CD4-positive, alpha-beta T cell (primary cell): ENCODE measurements at regions not wholly inside any gene's neighbourhood (a gene's known extent, or its start where the extent isn't known, plus 50 kb on each side); places are given as distances from the start of the nearest gene placed in this dataset.

ENCODE experiments used
- ATAC-seq: fragments of 200-7000 bp; cut with Tn5 transposase; one replicate; pipeline ENCODE4 v1.10.0; 2022; ENCODE audit warnings: mild to moderate bottlenecking; ENCODE audit not compliant: poor library complexity
- CTCF ChIA-PET: fragments of 350-600 bp; sonication (Branson Sonifier 250); formaldehyde crosslinking; loops from one replicate; lab custom pipeline; 2021; ENCODE audit warnings: antibody characterized with exemption, inconsistent platforms; lab: Charles Lee
- POLR2A ChIA-PET: fragments of 350-600 bp; sonication (Branson Sonifier 250); formaldehyde crosslinking; loops from one replicate; lab custom pipeline; 2021; ENCODE audit warnings: antibody characterized with exemption, inconsistent platforms; lab: Charles Lee
- DNase-seq, 14 experiments: peaks; one replicate each; pipeline ENCODE4 v3.0.0-alpha.2; 2013 to 2020; ENCODE audit warnings: mixed read lengths in 2 of 14
- H3K27ac ChIP-seq, 2 donors: one replicate each; pipeline versions ENCODE4 v1.5.1 to v1.7.0; 2013; ENCODE audit warnings: low read length in 2 of 2, low read depth in 1 of 2, mild to moderate bottlenecking in 1 of 2
- H3K27me3 ChIP-seq, 2 experiments: 1 replicate in 1 of 2; 2 replicates in 1 of 2; pipeline versions ENCODE4 v1.6.1 to v1.7.0; 2013; ENCODE audit warnings: low read length in 2 of 2, control low read depth in 1 of 2, mild to moderate bottlenecking in 1 of 2, moderate library complexity in 1 of 2; ENCODE audit not compliant: insufficient read depth in 2 of 2, control insufficient read depth in 1 of 2
- H3K36me3 ChIP-seq: one replicate; pipeline ENCODE4 v1.6.1; 2013; ENCODE audit warnings: low read length, control low read depth; ENCODE audit not compliant: insufficient read depth
- H3K4me1 ChIP-seq: one replicate; pipeline ENCODE4 v1.6.1; 2013; ENCODE audit warnings: low read length, control low read depth; ENCODE audit not compliant: insufficient read depth
- H3K4me3 ChIP-seq: one replicate; pipeline ENCODE4 v1.5.1; 2013; ENCODE audit warnings: mild to moderate bottlenecking, low read length, moderate library complexity
- H3K9me3 ChIP-seq, 2 experiments: 1 replicate in 1 of 2; 2 replicates in 1 of 2; pipeline versions ENCODE4 v1.6.1 to v1.7.0; 2013; ENCODE audit warnings: low read length in 2 of 2, mild to moderate bottlenecking in 2 of 2, control low read depth in 1 of 2, moderate library complexity in 1 of 2; ENCODE audit not compliant: control insufficient read depth in 1 of 2, insufficient read depth in 1 of 2
- H3K27ac Mint-ChIP-seq: one replicate; pipeline ENCODE4 v1.8.0; 2020; ENCODE audit warnings: mixed read lengths
- H3K27me3 Mint-ChIP-seq: one replicate; pipeline ENCODE4 v1.8.0; 2021; ENCODE audit warnings: mixed read lengths
- H3K36me3 Mint-ChIP-seq: one replicate; pipeline ENCODE4 v1.8.0; 2021; ENCODE audit warnings: low read depth, mixed read lengths
- H3K4me1 Mint-ChIP-seq: one replicate; pipeline ENCODE4 v1.8.0; 2021; ENCODE audit warnings: low read depth, mixed read lengths
- H3K4me3 Mint-ChIP-seq: one replicate; pipeline ENCODE4 v1.8.0; 2020; ENCODE audit warnings: mild to moderate bottlenecking, mixed read lengths
- H3K9me3 Mint-ChIP-seq: one replicate; pipeline ENCODE4 v1.8.0; 2020; ENCODE audit warnings: mixed read lengths
- intact Hi-C, 2 experiments: fragments of 100-400 bp; cut with DNase I in 1 of 2; cut with micrococcal nuclease in 1 of 2; formaldehyde crosslinking; loops; one replicate each; pipeline versions ENCODE4 v1.15.1 to v1.9.0; 2023 to 2025; cut with DNase I, micrococcal nuclease
- TF ChIP-seq, protein P1 (sequence below): fragments of 200-600 bp; IDR thresholded peaks from one replicate; pipeline ENCODE4 v1.8.0; 2022; ENCODE audit warnings: antibody characterized with exemption, mild to moderate bottlenecking

DNA sequence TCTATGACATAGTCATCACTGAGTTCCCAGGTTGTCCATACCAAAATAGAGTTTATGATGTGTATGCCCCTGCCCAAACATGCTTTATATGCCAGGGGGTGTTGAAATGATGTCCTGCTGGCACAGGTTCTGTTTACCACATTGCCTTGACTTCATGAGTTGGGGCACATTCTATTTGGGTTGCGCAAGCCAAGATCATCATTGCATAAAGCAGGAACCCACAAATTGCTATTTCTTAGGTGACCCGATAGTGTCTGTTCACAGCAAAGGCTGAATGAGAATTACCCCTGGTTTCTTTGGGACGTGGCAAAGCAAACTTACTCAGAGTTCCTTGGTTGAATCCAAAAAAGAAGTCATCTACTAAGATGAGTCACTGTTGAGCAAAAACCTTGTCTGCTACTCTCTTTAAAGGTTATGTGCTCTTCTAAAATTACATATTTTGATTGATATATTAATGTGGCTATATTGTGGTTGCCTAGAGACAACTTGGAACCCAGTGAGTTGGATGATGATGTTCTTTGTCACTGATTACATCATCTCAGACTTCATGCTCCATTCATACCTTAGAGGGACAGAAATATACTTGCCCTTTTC lies 912.6 kb upstream of the SOX9 start:
- ATAC-seq (no peak), DNase-seq (no peak)
- Mint-ChIP-seq H3K9me3 (peaks cover 11% of the 10 kb centered on the region), H3K27ac (no peak overlapping the region), H3K27me3 (no peaks in the 10 kb centered on the region), H3K4me1 (no peaks in the 10 kb centered on the region), H3K4me3 (no peak overlapping the region), H3K36me3 (no peaks in the 10 kb centered on the region)
- H3K9me3 ChIP-seq: peaks cover 0 to 4% of the 10 kb centered on the region in 2 experiments
- H3K4me1 ChIP-seq: no peaks in the 10 kb centered on the region
- no peak overlapping the region for H3K27ac ChIP-seq
- TF ChIP-seq, protein P1, sequence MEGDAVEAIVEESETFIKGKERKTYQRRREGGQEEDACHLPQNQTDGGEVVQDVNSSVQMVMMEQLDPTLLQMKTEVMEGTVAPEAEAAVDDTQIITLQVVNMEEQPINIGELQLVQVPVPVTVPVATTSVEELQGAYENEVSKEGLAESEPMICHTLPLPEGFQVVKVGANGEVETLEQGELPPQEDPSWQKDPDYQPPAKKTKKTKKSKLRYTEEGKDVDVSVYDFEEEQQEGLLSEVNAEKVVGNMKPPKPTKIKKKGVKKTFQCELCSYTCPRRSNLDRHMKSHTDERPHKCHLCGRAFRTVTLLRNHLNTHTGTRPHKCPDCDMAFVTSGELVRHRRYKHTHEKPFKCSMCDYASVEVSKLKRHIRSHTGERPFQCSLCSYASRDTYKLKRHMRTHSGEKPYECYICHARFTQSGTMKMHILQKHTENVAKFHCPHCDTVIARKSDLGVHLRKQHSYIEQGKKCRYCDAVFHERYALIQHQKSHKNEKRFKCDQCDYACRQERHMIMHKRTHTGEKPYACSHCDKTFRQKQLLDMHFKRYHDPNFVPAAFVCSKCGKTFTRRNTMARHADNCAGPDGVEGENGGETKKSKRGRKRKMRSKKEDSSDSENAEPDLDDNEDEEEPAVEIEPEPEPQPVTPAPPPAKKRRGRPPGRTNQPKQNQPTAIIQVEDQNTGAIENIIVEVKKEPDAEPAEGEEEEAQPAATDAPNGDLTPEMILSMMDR: no peak
- ChIA-PET POLR2A (no interaction called here), CTCF (no interaction called here)
- H3K36me3 ChIP-seq: no peaks in the 10 kb centered on the region
- no peak overlapping the region for H3K4me3 ChIP-seq
- intact Hi-C loops: no loop called here
- no peaks in the 10 kb centered on the region for H3K27me3 ChIP-seq

DNA sequence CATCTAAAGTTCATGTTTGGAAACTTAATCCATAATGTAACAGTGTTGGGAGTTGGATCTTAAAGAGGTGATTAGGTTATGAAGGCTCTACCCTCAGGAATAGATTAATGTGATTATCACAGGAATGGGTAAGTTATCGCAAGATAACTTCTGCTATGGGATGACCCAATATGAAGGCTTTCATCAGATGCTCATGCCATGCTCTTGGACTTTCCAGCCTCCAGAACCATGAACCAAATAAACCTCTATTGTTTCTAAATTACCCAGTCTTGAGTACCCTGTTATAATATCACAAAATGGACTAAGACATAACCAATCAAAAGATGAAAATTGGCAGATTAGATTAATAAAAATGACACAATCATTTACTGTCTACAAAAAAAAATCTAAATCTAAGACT lies 906.9 kb upstream of the SOX9 start:
- Histone ChIP-seq H3K4me3 (no peak overlapping the region), H3K27ac (no peak overlapping the region), H3K9me3 (peaks cover 4% of the 10 kb centered on the region in 2 experiments), H3K4me1 (no peaks in the 10 kb centered on the region), H3K27me3 (no peaks in the 10 kb centered on the region), H3K36me3 (no peaks in the 10 kb centered on the region)
- Mint-ChIP-seq H3K4me3 (no peak overlapping the region), H3K9me3 (peaks cover 11% of the 10 kb centered on the region), H3K36me3 (no peaks in the 10 kb centered on the region), H3K27ac (no peak overlapping the region), H3K27me3 (no peaks in the 10 kb centered on the region), H3K4me1 (no peaks in the 10 kb centered on the region)
- ATAC-seq (no peak), DNase-seq (no peak)
- ChIA-PET POLR2A (no interaction called here), CTCF (no interaction called here)
- TF ChIP-seq, protein P1: no peak
- intact Hi-C loops: no loop called here

DNA sequence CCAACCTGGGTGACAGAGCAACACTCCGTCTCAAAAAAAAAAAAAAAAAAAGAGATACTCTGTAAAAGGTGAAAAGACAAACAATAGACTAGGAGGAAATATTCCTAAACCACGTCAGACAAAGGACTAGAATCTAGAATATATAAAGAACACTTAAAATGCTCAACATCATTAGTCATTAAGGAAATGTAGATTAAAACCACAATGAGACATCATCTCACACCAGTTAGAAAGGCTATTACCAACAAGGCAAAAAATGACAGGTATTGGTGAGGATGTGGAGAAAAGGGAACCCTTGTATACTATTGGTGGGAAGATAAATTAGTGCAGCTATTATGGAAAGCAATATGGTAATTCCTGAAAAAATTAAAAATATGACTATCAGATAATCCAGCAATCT lies 903.1 kb upstream of the SOX9 start:
- no peak for ATAC-seq
- CTCF ChIA-PET: no interaction called here
- TF ChIP-seq, protein P1: no peak
- H3K27me3 Mint-ChIP-seq: no peaks in the 10 kb centered on the region
- peaks cover 7% of the 10 kb centered on the region for H3K9me3 Mint-ChIP-seq
- Histone ChIP-seq H3K27me3 (no peaks in the 10 kb centered on the region), H3K27ac (no peak overlapping the region), H3K9me3 (peaks cover 0 to 4% of the 10 kb centered on the region in 2 experiments), H3K4me1 (no peaks in the 10 kb centered on the region), H3K4me3 (no peak overlapping the region), H3K36me3 (no peaks in the 10 kb centered on the region)
- POLR2A ChIA-PET: no interaction called here
- H3K27ac Mint-ChIP-seq: no peak overlapping the region
- H3K4me1 Mint-ChIP-seq: no peaks in the 10 kb centered on the region
- no peak for DNase-seq
- no peak overlapping the region for H3K4me3 Mint-ChIP-seq
- intact Hi-C loops: no loop called here
- no peaks in the 10 kb centered on the region for H3K36me3 Mint-ChIP-seq
